ENCODE measurements at regions not wholly inside any gene's neighbourhood (a gene's known extent, or its start where the extent isn't known, plus 50 kb on each side); places are given as distances from the start of the nearest gene placed in this dataset.

GRCh38 chr2:47640356-47640755 is 69.6 kb upstream of the KCNK12 start:
- Histone ChIP-seq H3K36me3 (no peaks in the 10 kb centered on the region), H3K4me3 (no peak overlapping the region), H3K27me3 (no peaks in the 10 kb centered on the region), H3K9me3 (no peaks in the 10 kb centered on the region), H3K27ac (no peak overlapping the region), H3K4me1 (no peaks in the 10 kb centered on the region)
- DNase-seq (ENCODE audit: extremely low spot score in 2 of 2), result no peak
- TF ChIP-seq POLR2AphosphoS5 (IDR thresholded peaks at IDR 0.05; ENCODE audit: insufficient read depth in 1 of 2, low read depth in 1 of 2) (no peak), POLR2A (IDR thresholded peaks at IDR 0.05) (no peak)
- intact Hi-C loops (cut with DNase I), result no loop called here

DNA sequence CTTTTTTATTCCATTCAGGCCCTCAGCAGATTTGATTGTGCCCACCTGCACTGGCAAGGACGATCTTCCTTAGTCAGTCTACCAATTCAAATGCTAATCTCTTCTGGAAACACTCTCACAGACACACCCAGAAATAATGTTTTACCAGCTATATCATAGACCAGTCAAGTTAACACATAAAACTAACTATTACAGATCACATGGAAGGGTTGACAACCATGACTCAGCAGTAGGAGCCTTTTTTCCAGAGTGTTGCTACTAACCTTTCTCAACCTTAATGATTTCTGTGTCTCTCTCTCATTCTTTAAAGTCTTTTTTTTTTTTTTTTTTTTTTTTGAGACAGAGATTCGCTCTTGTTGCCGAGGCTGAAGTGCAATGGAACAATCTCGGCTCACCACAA is 68.7 kb upstream of the KCNK12 start:
- Histone ChIP-seq H3K4me3 (no peak overlapping the region), H3K9me3 (no peaks in the 10 kb centered on the region), H3K4me1 (no peaks in the 10 kb centered on the region), H3K36me3 (no peaks in the 10 kb centered on the region), H3K27me3 (no peaks in the 10 kb centered on the region), H3K27ac (no peak overlapping the region)
- no peak for DNase-seq (ENCODE audit: extremely low spot score in 2 of 2)
- intact Hi-C loops (cut with DNase I), result no loop called here
- TF ChIP-seq, protein P1, sequence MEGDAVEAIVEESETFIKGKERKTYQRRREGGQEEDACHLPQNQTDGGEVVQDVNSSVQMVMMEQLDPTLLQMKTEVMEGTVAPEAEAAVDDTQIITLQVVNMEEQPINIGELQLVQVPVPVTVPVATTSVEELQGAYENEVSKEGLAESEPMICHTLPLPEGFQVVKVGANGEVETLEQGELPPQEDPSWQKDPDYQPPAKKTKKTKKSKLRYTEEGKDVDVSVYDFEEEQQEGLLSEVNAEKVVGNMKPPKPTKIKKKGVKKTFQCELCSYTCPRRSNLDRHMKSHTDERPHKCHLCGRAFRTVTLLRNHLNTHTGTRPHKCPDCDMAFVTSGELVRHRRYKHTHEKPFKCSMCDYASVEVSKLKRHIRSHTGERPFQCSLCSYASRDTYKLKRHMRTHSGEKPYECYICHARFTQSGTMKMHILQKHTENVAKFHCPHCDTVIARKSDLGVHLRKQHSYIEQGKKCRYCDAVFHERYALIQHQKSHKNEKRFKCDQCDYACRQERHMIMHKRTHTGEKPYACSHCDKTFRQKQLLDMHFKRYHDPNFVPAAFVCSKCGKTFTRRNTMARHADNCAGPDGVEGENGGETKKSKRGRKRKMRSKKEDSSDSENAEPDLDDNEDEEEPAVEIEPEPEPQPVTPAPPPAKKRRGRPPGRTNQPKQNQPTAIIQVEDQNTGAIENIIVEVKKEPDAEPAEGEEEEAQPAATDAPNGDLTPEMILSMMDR (IDR thresholded peaks at IDR 0.05), result no peak
- TF ChIP-seq POLR2A (IDR thresholded peaks at IDR 0.05) (no peak), POLR2AphosphoS5 (IDR thresholded peaks at IDR 0.05; ENCODE audit: insufficient read depth in 1 of 2, low read depth in 1 of 2) (no peak)

- DNase-seq (ENCODE audit: extremely low spot score in 2 of 2), result no peak
- H3K4me3 ChIP-seq, result no peak overlapping the region
- intact Hi-C loops (cut with DNase I), result no loop called here
- TF ChIP-seq POLR2A (IDR thresholded peaks at IDR 0.05) (no peak), POLR2AphosphoS5 (IDR thresholded peaks at IDR 0.05; ENCODE audit: insufficient read depth in 1 of 2, low read depth in 1 of 2) (no peak)
- TF ChIP-seq, protein P1 (IDR thresholded peaks at IDR 0.05), result no peak
- no peaks in the 10 kb centered on the region for H3K4me1 ChIP-seq
- H3K27me3 ChIP-seq, result no peaks in the 10 kb centered on the region
- H3K9me3 ChIP-seq, result no peaks in the 10 kb centered on the region
- no peaks in the 10 kb centered on the region for H3K36me3 ChIP-seq
- no peak overlapping the region for H3K27ac ChIP-seq
These were observed 67.6 kb upstream of the KCNK12 start for GRCh38 chr2:47638430-47638829.

GRCh38 chr2:47636596-47637264 is 65.9 kb upstream of the KCNK12 start:
- H3K4me1 ChIP-seq, result no peaks in the 10 kb centered on the region
- no peak overlapping the region for H3K27ac ChIP-seq
- H3K9me3 ChIP-seq, result no peaks in the 10 kb centered on the region
- H3K27me3 ChIP-seq, result no peaks in the 10 kb centered on the region
- H3K36me3 ChIP-seq, result no peaks in the 10 kb centered on the region
- intact Hi-C loops (cut with DNase I), result no loop called here
- TF ChIP-seq POLR2AphosphoS5 (IDR thresholded peaks at IDR 0.05; ENCODE audit: insufficient read depth in 1 of 2, low read depth in 1 of 2) (no peak), POLR2A (IDR thresholded peaks at IDR 0.05) (no peak)
- TF ChIP-seq, protein P1 (IDR thresholded peaks at IDR 0.05), result no peak
- H3K4me3 ChIP-seq, result no peak overlapping the region
- DNase-seq (ENCODE audit: extremely low spot score in 2 of 2), result no peak

DNA sequence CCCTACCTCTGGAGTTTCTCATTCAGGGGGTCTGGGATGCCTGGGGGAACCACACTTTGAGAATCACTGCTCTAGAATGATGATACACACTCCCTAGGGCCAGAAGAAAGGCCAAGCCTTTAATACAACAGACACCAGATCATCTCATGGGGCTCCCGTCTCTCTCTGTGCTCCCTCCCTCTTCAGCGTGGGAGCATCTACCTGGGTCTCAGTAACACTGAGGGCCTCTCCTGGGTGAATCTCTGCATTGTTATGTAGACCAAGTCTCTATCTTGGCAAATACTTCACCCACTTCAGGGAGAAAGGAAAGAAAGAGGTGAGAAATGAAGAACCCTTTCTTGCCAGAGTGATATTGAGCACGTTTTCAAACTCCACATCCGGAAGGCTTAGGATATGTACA is 65.4 kb upstream of the KCNK12 start:
- DNase-seq (ENCODE audit: extremely low spot score in 2 of 2), result no peak
- Histone ChIP-seq H3K4me3 (no peak overlapping the region), H3K4me1 (no peaks in the 10 kb centered on the region), H3K27me3 (no peaks in the 10 kb centered on the region), H3K9me3 (no peaks in the 10 kb centered on the region), H3K27ac (no peak overlapping the region), H3K36me3 (no peaks in the 10 kb centered on the region)
- no peak for TF ChIP-seq POLR2A (IDR thresholded peaks at IDR 0.05)
- no peak for TF ChIP-seq POLR2AphosphoS5 (IDR thresholded peaks at IDR 0.05; ENCODE audit: insufficient read depth in 1 of 2, low read depth in 1 of 2)
- TF ChIP-seq, protein P1 (IDR thresholded peaks at IDR 0.05), result no peak
- intact Hi-C loops (cut with DNase I), result no loop called here

All from vagina (tissue), 2 donors.